ENCODE measurements at regions not wholly inside any gene's neighbourhood (a gene's known extent, or its start where the extent isn't known, plus 50 kb on each side); places are given as distances from the start of the nearest gene placed in this dataset.
A peak's percentile ranks its signal among the peaks of the same experiment; 100 is the strongest.
"Not testable (repeated sequence)": the region's sequence is repeated elsewhere in the genome, so short reads cannot be mapped to it uniquely, and the experiment has no call there.

GRCh38 chr15:95202569-95203349 lies 971.4 kb downstream of the MCTP2 start:
- DNase-seq: no peak

- DNase-seq: no peak
These were observed 973.7 kb downstream of the MCTP2 start for GRCh38 chr15:95205077-95205476.

DNA sequence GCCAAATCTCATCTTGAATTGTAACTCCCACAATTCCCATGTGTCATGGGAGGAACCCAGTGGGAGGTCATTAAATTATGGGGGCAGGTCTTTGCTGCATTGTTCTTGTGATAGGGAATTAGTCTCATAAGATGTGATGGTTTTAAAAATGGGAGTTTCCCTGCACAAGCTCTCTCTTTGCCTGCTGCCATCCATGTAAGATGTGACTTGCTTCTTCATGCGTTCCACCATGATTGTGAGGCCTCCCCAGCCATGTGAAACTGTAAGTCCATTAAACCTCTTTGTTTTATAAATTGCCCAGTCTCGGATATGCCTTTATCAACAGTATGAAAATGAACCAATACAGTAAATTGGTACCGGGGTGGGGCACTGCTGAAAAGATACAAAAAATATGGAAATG lies 974.5 kb downstream of the MCTP2 start:
- DNase-seq: not testable (repeated sequence)

DNA sequence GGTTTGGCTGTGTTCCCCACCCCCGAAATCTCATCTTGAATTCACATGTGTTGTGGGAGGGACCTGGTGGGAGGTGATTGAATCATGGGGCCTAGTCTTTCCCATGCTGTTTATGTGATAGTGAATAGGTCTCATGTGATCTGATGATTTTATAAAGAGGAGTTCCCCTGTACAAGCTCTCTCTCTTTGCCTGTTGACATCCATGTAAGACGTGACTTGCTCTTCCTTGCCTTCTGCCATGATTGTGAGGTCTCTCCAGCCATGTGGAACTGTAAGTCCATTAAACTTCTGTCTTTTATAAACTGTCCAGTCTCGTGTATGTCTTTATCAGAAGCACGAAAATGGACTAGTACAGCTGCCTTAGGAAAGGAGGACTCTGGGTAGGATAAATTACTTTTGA lies 976.7 kb downstream of the MCTP2 start:
- DNase-seq: no peak

GRCh38 chr15:95208988-95209387 lies 977.6 kb downstream of the MCTP2 start:
- no peak for DNase-seq

GRCh38 chr15:95210436-95210981 lies 979.1 kb downstream of the MCTP2 start:
- DNase-seq: no peak

- no peak for DNase-seq
These were observed 983.7 kb downstream of the MCTP2 start for GRCh38 chr15:95215017-95215416.

DNA sequence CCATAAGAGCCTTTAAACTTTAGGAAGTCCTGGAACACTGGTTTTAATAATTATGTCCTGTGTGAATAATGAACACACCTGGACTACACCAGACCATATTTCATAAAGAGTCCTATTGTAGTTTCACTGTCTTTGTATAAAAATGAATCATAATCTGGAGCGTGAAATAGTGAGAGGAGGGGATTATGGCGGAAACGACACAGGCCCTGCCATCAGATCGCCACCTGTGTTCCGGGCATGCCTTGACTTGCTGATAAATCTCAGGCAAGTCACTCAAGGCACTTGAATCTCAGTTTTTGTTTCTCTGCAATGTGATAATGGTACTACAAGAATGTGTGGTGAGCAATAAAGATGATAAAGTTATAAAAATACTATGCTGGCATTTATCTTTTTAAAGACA lies 995.5 kb downstream of the MCTP2 start:
- DNase-seq: no peak

DNA sequence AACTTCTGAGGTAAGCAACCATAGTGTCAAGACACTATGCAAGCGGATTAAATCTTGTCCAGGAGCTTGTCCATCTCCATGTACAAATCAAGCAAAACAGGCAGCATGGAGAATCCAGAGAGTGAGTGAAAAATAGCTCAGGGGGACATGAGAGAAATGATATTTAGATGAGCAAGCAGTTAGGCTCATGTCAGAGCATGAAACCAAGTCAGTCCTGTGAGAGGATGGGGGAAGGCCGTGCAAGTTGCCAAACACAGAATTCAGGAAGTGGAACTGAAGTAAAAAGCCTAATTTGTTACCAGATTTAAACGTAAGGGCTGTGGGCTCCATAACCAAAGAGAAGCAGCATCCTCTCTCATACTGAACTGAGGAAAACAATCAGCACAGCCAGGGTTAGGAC lies 995.9 kb downstream of the MCTP2 start:
- DNase-seq: no peak

GRCh38 chr15:95228856-95229555 lies 997.6 kb downstream of the MCTP2 start:
- DNase-seq: no peak

GRCh38 chr15:95235033-95235432 lies 1003.7 kb downstream of the MCTP2 start:
- DNase-seq: no peak

DNA sequence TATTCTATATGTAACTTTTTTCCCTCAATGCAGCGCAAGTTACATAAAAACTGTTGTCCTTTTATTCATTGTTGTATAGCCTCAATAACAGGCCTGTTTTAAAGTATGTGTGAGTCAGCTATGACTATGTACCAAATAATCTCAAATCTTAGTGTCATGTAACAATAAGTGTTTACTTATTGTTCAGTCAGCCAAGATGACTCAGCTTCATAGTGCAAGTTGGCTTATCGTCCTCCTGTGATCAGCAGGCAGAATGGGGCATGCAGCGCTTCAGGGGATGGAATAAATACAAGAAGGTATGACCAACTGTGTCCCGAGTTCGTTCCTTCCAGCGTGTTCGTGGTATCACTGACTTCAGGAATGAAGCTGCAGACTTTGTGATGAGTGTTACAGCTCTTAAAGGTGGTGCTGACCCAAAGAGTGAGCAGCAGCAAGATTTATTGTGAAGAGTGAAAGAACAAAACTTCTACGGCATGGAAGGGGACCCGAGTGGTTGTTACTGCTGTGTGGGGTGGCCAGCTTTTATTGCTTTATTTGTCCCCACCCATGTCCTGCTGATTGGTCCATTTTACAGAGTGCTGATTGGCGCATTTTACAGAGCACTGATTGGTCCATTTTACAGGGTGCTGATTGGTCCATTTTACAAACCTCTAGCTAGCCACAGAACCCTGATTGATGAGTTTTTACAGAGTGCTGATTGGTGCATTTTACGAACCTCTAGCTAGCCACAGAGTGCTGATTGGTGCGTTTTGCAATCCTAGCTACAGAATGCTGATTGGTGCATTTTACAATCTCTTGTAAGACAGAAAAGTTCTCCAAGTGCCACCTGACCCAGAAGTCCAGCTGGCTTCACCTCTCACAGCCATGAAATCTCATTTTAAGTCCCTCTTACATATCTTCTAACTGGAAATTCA lies 1016.0 kb downstream of the MCTP2 start:
- DNase-seq: peak; percentile 88 to 97

DNA sequence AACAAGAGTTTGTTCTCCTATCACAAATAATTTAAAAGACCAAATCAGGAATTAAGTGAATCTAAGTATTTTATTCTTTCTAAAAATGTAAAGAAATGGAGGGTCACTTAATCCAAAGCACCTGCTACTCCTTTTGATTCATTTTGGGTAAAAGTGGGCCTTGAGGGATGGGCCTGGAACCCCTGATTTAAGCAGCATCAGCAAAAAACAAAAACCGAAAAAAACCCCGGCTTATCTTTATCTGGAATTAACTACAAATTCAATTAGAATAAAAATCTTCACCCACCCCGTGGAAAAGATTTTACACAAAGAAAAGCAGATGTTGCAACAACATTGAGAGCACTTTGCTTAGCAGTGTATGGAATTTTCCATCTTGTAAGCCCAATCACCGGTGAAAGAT lies 1018.2 kb downstream of the MCTP2 start:
- DNase-seq: no peak

GRCh38 chr15:95252404-95252803 lies 1021.0 kb downstream of the MCTP2 start:
- no peak for DNase-seq

DNA sequence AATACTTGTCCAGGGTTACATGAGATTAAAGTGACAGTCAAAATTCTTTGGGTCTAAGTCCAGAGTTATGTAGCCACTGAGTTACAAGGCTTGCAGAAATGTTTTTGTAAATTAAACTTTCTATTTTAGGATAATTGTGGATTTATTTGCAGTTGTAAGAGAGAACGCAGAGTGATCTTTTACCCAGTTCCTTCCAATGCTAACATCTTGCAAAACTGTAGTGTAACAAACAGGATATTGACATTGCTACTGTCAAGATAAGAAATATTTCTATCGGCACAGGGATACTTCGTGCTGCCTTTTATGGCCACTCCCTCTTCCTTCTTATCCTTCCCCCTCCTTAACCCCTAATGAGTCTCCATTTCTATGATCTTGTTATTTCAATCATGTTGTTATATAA lies 1022.9 kb downstream of the MCTP2 start:
- DNase-seq: no peak

DNA sequence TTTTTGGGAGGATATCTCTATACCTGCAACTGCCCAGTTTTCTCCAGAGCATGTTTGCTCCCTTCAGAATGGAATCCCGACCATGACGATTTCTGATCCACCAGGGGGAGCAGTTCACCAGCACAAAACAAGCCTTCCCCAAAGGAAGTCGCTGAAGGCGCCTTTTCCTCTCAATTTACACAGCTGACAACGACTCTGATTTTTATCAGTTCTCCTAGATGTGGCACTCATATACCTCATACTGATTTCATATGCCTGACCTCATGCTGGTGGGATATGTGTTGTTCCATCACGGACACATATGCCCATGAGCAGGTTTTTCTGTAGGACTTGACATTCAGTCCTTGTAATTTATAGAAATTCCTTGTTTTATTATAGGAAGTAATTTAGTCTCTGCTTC lies 1028.2 kb downstream of the MCTP2 start:
- peak in 1 of 2 experiments; percentile 61 for DNase-seq

GRCh38 chr15:95259965-95260364 lies 1028.6 kb downstream of the MCTP2 start:
- no peak for DNase-seq

DNA sequence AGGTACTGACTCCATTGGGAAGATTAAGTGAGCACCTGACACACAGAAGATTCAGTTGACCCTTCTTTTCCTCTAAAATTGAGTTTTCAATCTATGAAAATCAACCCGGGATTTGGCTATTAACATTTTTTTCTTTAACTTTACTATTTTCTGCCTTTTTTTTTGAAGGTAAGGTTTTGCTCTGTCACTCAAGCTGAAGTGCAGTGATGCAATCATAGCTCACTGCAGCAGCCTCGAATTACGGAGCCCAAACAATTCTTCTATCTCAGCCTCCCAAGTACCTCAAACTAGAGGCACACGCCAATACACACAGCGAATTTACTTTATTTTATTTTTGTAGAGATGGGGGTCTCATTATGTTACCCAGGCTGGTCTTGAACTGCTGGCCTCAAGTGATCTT lies 1029.5 kb downstream of the MCTP2 start:
- no peak for DNase-seq

- DNase-seq: no peak
These were observed 1030.2 kb downstream of the MCTP2 start for GRCh38 chr15:95261546-95261945.

DNA sequence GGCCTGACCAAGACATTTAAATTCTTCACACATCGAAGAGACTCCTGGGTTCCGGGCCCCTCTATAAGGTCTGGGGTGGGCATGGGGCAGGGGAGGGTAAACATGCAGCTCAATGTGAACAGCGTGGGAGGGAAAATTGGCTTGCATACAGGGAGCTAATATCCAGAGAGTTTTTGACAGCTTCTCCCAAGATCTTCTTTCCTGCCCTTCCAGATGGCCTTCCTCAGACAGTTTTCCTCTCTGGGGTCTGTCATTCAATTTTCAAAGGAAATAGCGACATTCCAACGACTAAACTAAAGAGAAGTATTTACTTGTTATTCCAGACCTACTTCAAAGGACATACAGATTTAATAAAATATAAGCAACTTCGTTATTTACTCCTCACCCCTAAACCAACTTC lies 1030.6 kb downstream of the MCTP2 start:
- no peak for DNase-seq

DNA sequence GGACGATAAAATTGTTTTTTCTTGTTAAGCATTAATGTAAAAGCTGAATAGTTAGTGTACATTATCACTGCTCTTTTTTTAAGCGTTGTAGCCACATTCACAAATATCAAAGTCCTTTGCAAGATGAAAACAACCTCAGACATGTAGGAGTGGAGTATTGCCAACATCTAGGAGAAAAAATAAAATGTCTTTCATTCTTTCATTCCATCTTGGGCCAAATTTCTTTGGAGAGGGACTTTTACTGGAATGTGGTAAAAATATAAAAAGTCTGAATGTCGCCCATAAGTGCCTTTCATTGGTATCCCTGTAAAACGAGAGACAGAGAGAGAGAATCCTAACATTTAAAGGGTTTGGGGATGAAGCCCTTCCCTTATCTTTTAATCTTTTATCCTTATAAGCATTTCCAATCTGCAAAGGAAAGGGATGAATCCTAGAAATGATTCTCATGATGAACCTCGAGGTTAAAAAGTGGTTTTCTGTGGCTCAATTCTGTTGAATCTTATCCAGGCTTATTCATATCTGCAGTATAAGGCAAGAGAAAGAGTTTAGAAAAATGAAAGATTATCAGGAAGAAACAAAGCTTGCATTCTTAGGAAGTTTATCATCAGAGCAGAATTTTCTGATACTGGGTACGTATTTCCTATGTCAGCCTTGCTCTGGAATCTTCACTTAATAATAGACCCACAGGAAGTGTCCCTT lies 1031.7 kb downstream of the MCTP2 start:
- no peak for DNase-seq

DNA sequence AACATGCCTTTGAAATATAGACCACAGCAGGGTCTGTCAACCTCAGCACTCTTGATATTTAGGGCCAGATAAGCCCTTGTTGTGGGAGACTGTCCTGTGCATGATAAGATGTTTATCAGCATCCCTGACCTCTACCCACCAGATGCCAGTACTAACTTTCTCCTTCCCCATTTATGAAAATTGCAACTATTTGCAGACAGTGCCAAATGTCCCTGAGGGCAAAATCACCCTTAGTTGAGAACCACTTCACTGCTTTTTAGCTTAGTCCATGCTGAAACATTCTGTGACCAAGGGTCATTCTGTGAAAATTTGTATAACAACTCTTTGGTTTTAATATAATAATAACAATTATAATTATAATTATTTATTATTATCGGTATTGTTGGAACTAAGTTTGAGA lies 1032.4 kb downstream of the MCTP2 start:
- no peak for DNase-seq
